ENCODE measurements at regions not wholly inside any gene's neighbourhood (a gene's known extent, or its start where the extent isn't known, plus 50 kb on each side); places are given as distances from the start of the nearest gene placed in this dataset.

GRCh38 chr16:82260212-82260795, 90.3 kb upstream of the MPHOSPH6 start:
- no peak for DNase-seq (ENCODE audit: extremely low spot score, unreplicated experiment)
- H3K36me3 Mint-ChIP-seq, result no peaks in the 10 kb centered on the region
- H3K4me3 Mint-ChIP-seq, result no peak overlapping the region
- no peaks in the 10 kb centered on the region for H3K9me3 Mint-ChIP-seq
- H3K4me1 Mint-ChIP-seq (ENCODE audit: unreplicated experiment), result no peaks in the 10 kb centered on the region
- H3K27ac Mint-ChIP-seq, result no peak overlapping the region
- peaks cover 56% of the 10 kb centered on the region for H3K27me3 Mint-ChIP-seq
- TF ChIP-seq CTCF (conservative IDR thresholded peaks at IDR 0.05), result no peak

GRCh38 chr16:82259731-82260130, 89.7 kb upstream of the MPHOSPH6 start:
- Mint-ChIP-seq H3K9me3 (no peaks in the 10 kb centered on the region), H3K4me3 (no peak overlapping the region), H3K36me3 (no peaks in the 10 kb centered on the region), H3K27ac (no peak overlapping the region), H3K4me1 (ENCODE audit: unreplicated experiment) (no peaks in the 10 kb centered on the region), H3K27me3 (peaks cover 57% of the 10 kb centered on the region)
- DNase-seq (ENCODE audit: extremely low spot score, unreplicated experiment), result no peak
- no peak for TF ChIP-seq CTCF (conservative IDR thresholded peaks at IDR 0.05)

GRCh38 chr16:82257990-82258389, 88.0 kb upstream of the MPHOSPH6 start:
- Mint-ChIP-seq H3K4me3 (no peak overlapping the region), H3K4me1 (ENCODE audit: unreplicated experiment) (no peaks in the 10 kb centered on the region), H3K27me3 (peaks cover 50% of the 10 kb centered on the region), H3K9me3 (no peaks in the 10 kb centered on the region), H3K36me3 (no peaks in the 10 kb centered on the region), H3K27ac (no peak overlapping the region)
- no peak for DNase-seq (ENCODE audit: extremely low spot score, unreplicated experiment)
- TF ChIP-seq CTCF (conservative IDR thresholded peaks at IDR 0.05), result no peak

- no peak for DNase-seq (ENCODE audit: extremely low spot score, unreplicated experiment)
- H3K36me3 Mint-ChIP-seq, result no peaks in the 10 kb centered on the region
- H3K9me3 Mint-ChIP-seq, result peaks cover 4% of the 10 kb centered on the region
- H3K27ac Mint-ChIP-seq, result no peak overlapping the region
- no peaks in the 10 kb centered on the region for H3K4me1 Mint-ChIP-seq (ENCODE audit: unreplicated experiment)
- no peak for TF ChIP-seq CTCF (conservative IDR thresholded peaks at IDR 0.05)
- peaks cover 18% of the 10 kb centered on the region for H3K27me3 Mint-ChIP-seq
- H3K4me3 Mint-ChIP-seq, result no peak overlapping the region
These were observed 82.6 kb upstream of the MPHOSPH6 start for GRCh38 chr16:82252582-82252981.

- no peak overlapping the region for H3K27ac Mint-ChIP-seq
- no peaks in the 10 kb centered on the region for H3K4me1 Mint-ChIP-seq (ENCODE audit: unreplicated experiment)
- no peak overlapping the region for H3K4me3 Mint-ChIP-seq
- no peaks in the 10 kb centered on the region for H3K36me3 Mint-ChIP-seq
- DNase-seq (ENCODE audit: extremely low spot score, unreplicated experiment), result no peak
- H3K27me3 Mint-ChIP-seq, result peaks cover 9% of the 10 kb centered on the region
- H3K9me3 Mint-ChIP-seq, result peaks cover 11% of the 10 kb centered on the region
- TF ChIP-seq CTCF (conservative IDR thresholded peaks at IDR 0.05), result no peak
These were observed 78.7 kb upstream of the MPHOSPH6 start for GRCh38 chr16:82248677-82249076.

Measured in type B pancreatic cell (in vitro differentiated cells).